Hippocampal formation (tissue), 2 donors: ENCODE measurements at regions not wholly inside any gene's neighbourhood (a gene's known extent, or its start where the extent isn't known, plus 50 kb on each side); places are given as distances from the start of the nearest gene placed in this dataset.
A peak's percentile ranks its signal among the peaks of the same experiment; 100 is the strongest.

Source experiments
- DNase-seq, 2 donors: peaks; one replicate each; lab custom pipeline; 2025; lab: John Stamatoyannopoulos, UW

DNA sequence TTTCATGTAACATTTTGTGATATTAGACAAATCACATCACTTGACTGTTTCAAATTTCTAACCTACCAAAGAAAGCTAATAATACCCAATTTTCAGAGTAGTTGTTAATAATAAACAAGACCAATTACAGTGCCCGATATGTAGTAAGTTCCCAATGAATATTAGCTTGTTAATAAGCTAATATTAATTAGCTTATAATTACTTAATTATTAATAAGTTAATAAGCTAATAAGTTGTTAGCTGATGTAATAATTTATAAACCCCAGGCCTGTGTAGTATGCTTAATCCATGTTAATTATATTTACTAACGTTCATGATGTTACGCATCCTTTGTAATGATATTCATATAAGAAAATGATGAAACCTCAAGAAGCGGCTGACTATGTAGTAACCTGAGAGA lies 643.8 kb upstream of the KIRREL3 start:
- no peak for DNase-seq

DNA sequence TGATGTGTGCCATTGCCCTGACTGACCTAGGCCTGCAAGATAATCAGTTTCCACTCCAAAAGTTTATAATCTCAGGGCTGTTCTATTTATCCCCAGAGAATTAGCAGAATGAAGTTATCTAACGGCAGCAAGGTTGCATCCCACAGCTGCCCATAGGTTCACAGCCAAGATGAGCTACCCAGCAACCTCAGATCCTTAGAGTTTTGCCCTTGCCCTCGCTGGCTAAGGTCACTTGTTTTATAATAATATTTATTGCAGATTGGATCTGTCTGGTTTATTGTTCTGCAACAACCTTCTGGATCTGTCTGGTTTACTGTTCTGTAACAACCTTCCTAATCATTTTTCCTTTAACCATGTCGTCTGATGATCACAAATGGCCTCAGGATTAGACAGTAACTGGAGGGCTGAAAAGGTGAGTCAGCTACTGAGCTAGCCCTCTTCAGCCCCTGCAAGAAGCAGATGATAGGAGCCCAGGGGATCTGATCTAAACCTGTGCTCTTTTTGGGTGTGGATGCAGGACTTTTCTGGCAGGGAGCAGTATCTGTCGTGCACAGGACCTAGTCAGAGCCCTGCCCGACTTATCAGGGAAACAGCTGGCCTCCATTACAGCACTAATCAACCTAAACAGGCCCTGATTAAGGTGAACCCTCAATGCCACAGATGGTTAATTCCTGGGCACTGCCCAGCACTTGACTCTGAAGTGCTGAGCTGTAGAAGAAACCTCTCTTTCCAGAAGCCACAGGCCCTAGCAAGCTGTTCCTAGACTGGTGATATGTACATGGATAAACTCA lies 642.9 kb upstream of the KIRREL3 start:
- DNase-seq = no peak

DNA sequence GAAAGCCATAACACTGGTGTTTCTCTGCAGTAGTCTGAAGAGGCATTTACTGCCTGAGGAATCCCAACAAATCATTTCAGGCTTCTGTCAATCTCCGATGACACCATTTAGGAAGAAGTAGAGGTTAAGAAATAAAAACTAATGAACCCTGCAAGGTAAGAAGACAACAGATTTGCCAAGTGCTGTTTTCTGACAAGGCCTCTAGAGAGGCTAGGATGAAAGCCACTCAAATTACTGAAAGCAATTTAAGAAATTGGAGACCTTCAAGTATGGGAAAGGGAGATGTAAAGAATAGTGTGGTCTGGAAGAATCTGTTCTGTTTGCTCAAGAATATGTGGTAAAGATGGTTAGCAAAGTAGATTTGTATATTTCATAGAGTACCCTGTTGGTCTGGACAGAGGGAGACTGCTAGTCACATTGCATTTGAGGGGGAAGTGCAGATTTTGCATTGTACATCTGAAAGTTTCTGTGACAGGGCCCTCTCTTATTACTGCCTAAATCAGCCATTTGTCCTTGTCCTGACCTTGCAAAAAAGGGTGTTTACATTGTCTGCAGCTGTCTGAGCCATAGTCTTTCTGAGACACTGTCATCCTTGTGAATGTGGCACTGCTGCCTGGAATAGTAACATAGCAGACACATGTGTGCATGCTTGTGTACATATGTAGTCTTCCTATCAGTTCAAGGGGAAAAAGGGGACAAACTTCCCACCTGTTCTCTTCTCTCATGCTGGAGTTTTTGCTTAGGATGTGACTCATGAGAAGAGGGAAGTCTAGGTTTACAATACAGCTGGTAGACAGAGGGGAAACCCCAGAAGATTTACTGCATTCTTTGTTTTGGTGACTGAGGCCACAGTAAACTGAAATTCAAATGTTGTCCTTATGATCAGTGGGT lies 640.2 kb upstream of the KIRREL3 start:
- no peak for DNase-seq

DNA sequence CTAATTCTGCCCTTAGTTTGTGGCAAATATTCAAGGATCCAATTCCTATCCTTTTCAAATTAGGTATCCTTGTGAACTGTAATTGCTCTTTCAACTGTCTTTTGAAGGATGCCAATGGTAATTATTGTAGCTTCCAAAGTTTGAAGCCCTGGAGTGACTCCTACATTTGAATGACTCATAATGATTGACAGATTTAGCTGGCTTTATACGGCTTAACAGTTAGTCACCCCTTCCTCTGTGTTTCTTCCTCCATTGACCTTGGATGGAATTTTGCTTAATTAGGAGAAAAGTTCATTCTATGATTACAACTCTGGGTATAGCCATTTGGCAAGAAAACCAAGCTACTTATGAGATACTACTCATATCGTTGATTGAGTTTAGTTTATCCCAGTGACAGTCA lies 639.3 kb upstream of the KIRREL3 start:
- DNase-seq = no peak

DNA sequence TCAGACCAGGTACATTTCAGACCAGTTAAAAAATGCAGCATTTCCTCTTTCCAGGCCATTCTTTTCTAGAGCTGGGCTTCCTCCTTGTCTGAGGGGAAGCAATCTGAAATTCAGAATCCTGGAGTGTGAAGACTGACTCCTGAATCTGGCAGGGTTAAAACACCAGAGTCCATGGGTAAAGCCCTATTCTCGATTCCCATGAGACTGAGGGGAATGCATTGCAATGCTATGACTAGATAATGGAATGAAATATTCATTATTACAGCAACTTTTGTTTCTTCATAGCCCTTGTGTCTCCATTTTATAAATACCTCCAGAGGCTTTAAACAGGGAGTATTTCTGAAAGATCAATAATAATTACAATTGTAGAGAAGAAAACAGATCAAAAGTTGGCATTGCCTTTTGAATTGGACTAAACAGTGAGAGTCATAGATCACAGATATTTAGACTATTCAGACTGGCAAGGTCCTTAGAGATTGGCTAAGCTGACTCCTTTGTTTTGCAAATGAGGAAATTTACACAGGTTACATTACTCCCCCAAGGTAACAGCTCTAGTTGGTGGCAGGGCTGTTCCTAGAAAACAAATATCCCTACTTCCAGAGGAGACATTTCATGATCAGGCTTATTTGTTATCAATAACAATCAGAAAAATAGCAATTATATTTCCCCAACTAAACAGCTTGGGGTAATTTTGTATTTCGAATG lies 632.6 kb upstream of the KIRREL3 start:
- no peak for DNase-seq

DNA sequence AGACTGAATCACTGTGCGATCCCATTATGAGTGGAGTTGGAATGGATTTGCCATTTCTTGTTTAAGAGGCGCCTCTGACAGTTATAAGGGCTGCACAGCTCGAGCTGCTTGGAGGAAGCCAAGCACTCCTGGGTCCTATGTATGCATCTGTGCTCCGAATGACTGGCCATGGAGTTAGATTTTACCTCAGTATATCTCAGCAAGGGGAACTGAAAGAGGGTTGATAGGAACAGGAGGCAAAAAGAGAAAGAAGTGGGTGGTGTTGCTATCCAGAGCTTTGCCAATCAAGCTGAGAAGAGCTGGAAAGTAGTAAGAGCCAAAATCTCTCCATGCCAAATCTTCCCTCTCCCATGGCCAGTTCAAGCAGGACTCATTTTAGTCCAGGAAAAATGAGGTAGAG lies 632.0 kb upstream of the KIRREL3 start:
- no peak for DNase-seq

DNA sequence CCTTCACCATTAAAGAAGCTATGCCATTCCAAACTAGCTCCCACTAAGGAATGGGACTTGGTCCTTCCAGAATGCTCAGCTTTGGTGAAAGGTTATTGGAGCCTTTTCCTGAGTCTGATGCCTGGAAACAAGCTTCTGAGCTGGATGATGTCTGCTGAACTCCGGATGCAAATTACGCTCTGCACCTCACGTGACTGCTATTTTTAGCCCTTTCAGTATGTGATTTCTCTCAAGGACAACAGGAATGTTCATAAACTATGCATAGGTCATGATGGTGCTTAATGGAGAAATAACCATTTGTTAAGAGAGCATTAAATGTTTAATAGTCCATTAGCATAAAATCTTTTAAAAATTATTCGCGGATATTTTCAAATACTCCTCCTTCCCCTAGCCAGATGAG lies 631.4 kb upstream of the KIRREL3 start:
- DNase-seq = no peak

DNA sequence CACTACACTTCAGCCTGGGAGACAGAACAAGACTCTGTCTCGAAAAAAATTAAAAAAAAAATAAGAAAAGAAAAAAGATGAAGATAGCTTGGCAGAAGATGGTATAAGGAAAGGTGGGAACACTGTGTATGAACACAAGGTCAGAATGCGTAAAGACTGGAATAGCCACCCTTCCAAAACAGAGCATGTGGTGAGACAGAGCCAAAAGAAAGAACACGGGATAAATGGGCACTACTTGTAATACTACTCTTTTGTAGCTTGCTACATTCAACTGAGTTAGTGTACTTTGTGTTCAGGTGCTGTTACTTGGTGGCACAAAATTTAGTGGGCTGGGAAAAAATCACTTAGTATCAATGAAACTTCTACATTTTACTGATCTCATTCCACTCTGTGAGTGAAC lies 628.6 kb upstream of the KIRREL3 start:
- DNase-seq = no peak

DNA sequence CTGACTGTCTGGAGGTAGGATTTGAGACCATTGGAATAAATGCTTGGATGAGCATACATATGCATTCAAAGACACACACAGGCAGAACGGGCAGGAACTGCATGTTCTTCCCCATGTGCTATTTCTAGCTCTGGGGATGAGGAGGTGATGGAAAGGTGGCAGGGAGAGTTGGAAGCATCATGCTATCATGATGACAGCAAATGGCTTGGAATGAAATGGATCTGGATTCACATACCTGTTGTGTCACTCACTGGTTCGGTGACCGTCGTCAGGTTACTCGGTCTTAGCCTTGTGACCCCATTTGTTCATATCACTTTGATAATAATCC lies 627.9 kb upstream of the KIRREL3 start:
- DNase-seq = no peak

DNA sequence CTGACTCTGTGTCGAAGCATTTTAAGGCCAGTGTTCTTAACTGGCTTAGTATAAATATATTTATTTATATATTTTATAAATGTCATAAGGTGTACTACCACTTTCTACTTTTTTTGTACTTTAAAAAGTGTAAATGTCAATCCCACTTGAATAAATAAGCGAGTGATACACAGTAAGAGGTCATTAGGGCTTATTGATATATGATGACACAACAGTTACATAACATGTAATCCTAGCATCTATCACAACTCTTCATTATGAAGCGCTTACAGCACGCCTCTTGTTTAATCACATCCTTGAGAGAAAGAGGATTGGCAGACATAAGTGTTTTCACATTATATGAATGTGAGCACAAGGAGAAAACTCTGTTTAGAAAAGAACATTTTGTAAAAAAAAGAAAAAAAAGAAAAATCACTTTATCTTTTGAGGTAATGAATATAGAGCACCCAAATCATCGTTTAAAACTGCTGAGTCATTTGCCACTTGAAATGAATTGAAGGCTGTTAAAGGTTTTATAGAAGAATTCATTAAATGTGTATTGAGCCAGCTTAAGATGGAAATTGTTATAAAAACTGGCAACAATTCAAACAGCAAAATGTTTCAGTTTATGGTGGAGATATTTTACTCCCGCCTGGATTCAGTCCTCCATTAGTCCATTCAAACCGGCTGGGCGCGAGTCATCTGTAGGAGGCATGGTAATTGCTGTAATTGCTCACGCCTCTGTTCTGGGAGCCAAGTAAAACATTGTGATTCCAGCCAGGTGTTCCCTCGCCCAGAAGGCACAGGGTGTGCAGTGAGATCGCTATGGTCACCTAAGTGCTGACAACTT lies 627.3 kb upstream of the KIRREL3 start:
- DNase-seq = no peak

DNA sequence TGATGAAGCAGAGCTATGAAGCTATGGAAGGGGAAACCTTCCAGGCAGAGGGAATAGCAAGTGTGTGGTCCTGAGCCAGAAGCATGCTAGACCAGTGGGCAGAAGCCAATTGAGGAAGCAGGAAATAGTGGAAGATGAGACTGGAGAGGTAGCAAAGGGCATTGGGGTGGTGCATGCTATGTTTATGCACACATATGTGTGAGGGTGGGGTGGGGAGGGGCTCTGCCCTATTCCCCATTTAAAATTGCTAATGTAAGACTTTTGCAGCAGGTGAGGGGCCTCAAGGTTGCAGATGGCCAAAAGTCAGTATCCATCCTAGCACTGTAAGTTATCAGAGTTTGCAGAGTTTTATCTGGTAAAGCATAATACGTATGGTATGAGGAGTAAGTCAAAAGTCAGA lies 626.6 kb upstream of the KIRREL3 start:
- no peak for DNase-seq

DNA sequence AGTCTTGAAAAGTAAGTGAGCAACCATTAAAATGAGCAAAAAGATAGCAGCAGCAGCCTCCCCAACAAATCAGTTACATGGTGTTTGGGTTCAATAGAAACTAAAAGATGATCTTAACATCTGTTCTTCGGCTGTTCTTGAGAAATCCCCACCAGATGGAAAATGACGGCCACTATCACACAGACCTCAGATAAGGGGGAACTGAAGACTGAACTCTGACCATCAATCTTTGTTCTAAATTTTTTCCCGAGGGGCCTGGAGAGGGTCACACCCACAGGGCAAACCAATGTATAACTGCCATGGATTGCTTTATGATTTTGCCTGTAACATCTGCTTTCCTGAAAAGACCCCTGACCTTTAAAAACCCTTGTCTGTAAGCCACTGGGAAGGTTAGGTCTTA lies 624.8 kb upstream of the KIRREL3 start:
- no peak for DNase-seq

DNA sequence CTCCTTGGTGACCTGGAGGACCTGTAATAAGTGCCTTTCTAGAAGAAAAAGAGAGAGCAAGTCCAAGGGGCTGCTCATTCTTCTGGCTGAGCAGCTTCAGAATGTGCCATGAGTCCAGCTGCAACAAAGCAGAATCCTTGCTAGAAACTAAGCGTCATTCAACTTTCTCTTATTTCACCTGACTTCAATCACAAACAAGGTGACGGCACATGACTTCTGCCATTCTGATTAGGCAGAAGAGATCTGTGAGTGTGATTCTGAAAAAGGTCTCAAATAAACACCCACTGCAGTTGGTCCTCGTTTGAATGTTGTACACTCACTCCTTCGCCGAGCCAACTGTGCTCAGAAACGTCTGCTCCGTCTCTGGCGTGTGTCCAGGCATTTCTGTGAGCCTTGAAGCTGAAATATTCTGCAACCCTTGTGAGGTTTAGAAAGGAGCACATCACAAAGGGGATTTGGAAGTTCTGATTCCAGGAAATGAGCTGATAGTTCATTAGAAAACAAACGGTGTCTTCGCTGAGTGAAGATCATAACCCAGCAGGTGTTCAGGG lies 623.8 kb upstream of the KIRREL3 start:
- DNase-seq = peak in 1 of 2 donors; percentile 8

DNA sequence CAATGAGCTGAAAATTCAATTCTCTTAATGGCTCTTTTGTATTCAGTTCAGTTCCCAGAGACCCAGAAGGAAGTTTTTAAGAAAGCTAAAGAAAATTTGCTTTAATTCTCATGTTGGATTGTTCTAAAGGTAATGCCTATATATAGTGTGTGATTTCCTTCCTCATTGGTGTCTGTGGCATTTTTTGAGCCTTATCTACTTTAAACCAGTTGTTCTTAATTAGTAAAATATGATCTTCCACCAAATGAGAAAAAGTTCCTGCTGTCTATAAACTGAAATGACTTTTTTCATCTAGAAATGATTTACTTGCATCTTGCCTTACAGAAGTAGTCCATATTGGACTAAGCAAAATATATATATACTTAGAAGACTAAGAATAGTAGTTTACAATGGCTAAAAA lies 622.1 kb upstream of the KIRREL3 start:
- no peak for DNase-seq

DNA sequence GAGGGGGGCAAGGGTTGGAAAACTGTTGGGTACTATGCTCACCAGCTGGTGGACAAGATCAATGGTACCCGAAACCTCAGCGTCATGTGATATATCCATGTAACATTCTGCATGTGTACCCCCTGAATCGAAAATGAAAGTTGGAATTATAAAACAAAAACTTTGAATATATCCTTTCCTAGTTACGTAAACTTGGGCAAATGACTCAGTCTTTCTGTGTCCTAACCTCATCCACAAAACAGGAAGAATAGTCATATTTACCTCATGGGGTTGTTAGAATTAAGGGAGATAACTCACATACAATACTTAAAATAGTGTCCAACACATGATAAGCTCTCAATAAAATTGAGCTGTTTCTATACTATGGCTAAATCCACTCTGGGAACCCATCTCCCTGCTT lies 620.1 kb upstream of the KIRREL3 start:
- no peak for DNase-seq

DNA sequence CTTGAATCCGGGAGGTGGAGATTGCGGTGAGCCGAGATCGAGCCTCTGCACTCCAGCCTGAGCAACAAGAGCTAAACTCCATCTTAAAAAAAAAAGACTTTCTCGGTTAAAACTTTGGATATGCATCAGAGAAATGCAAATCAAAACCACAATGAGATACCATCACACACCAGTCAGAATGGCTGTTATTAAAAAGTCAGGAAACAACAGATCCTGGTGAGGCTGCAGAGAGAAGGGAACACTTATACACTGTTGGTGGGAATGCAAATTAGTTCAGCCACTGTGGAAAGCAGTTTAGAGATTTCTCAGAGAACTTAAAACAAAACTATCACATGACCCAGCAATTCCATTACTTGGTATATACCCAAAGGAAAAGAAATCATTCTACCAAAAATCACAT lies 619.4 kb upstream of the KIRREL3 start:
- no peak for DNase-seq

DNA sequence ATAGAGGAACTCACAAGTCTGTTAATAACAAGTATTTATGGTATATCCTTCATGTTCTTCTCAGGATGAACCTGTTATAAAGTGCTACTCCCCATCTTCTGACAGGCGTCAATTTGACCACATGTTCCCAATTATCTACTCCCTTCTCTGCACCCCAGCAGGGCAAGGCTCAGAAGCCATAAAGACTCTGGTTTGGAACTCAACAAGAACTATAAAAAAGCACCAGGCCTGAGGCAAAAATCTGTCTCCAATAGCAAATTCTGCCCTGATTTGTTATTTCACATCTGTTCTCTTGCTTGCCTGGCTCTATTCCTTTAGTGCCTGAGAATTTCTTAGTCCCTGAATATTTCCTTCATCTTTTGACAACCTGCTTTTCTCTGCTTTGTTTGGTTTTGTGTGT lies 618.2 kb upstream of the KIRREL3 start:
- no peak for DNase-seq

DNA sequence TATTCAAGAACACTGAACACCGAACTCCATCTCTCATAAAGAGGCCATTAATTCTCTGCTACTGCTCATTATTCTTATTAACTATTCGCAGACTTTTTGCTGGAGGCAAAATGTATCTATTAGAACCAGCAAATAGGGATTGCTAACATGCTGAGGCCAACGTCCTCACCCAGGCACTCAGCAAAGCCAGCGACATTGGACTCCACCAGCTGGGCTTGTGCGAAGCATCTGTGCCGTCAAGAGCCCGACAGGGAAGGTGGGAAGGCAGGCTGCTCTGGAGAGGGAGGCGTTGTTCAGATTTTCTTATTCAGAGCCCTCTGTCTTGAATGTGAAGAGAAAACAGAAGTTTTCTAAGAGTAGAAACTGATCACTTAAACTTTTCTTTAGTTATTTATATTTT lies 615.6 kb upstream of the KIRREL3 start:
- no peak for DNase-seq

DNA sequence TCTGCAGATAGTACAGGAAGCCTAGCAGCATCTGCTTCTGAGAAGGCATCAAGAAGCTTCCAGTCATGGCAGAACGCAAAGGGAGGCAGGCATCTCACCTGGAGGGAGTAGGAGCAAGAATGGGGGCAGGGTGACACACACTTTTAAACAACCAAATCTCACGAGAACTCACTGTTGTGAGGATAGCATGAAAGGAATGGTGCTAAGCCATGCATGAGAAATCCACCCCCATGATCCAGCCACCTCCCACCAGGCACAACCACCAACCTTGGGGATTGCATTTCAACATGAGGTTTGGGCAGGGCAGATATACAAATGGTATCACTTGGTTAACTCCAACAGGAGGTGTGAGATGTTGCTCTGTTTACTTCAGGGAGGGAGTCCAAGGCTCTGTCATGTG lies 612.0 kb upstream of the KIRREL3 start:
- no peak for DNase-seq

DNA sequence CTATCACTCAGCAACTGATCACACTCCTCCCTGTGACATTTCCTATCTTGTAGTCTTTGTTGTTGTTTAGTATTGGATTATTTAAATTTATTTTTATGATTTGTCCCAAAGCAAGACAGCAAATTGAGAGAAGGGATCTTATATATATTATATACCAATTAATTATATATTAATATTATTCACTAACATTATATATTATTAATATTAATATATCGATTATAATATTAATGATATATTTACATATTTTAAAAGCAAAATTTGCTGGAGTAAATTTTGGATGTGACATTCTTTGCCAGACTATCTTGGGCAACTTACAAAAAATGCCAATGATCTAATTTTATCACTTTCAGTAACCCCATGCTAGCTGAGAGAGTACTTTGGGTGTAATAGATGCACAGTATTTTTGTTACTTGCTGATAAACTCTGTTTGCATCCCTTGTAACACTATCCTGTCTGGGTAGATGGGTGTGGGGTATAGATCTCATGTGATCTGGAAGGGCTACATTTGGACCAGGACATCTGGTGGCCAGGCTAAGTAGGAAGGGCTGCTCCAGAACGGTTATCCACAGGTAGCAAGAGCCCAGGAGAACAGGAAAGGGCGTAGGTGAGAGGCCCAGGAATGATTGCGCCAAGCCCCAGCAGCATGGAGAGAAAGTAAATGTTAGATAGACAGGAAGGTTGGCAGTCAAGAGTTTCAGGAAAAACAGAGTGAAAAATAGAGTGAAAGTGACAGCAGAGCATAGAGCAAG lies 608.6 kb upstream of the KIRREL3 start:
- no peak for DNase-seq
